ENCODE measurements at regions not wholly inside any gene's neighbourhood (a gene's known extent, or its start where the extent isn't known, plus 50 kb on each side); places are given as distances from the start of the nearest gene placed in this dataset.

DNA sequence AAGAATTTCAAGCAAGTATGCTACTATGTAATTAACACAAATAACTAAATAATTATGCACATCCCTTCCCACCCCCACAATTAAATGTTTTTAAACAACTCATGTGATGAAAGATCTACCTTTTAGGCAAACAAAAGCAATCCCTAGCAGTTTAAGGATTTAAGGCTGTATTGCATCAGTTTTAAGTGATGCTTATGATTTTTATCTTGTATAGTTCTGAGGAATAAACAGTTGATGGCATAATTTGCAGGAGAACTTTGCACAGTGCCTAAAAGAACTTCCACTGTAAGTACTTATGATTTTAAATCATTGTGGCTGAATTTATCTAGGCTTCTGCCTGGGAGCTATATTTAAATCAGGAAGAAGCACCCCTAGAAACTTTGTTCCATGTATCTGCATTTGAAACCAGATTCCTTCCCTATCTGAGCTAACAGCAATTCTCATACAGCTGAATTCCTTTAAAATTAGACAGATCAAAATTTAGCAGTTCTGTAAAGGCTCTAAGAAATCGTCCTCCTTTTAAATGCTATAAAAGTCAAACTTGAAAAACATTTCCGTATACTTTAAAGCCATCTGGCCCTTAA lies 388.6 kb downstream of the BCAT1 start:
- no peak for DNase-seq (ENCODE audit: low read depth, low spot score)

DNA sequence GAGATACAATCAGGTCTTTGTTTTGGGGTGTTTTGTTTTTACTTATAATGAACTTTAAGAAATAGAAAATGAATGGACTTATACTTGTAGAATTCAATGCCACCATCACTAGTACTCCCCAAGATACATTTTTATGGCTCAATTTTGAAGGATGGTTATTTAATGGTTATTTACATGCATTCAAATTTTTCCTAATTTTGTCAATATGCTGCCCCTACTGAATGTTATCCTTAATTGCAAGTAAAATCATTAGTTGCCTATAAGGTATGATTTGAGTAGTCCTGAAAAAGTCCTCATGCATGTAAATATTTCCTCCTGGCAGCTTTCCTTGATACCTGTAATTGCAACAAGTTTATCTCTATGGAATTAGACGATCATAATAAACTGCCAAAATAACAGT lies 391.2 kb downstream of the BCAT1 start:
- no peak for DNase-seq (ENCODE audit: low read depth, low spot score)

DNA sequence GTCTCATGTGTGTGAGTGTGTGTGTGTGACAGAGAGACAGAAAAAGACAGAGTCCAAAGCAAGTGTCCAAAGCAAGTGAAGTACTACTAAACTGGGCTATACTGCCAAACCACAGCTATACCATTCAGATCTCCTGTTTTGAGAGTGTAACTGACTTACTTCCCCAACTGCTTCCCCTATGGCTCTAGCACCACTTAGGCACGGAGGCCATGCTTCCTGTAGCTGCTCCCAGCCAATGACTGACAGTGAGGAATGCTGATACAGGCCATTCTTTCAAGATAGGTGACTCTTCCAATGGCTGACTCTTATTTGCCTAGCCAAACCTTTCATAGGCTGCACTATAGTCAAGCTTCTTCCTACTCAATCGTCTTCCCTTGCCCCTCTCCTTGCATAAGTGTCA lies 393.2 kb downstream of the BCAT1 start:
- DNase-seq (ENCODE audit: low read depth, low spot score), result no peak

DNA sequence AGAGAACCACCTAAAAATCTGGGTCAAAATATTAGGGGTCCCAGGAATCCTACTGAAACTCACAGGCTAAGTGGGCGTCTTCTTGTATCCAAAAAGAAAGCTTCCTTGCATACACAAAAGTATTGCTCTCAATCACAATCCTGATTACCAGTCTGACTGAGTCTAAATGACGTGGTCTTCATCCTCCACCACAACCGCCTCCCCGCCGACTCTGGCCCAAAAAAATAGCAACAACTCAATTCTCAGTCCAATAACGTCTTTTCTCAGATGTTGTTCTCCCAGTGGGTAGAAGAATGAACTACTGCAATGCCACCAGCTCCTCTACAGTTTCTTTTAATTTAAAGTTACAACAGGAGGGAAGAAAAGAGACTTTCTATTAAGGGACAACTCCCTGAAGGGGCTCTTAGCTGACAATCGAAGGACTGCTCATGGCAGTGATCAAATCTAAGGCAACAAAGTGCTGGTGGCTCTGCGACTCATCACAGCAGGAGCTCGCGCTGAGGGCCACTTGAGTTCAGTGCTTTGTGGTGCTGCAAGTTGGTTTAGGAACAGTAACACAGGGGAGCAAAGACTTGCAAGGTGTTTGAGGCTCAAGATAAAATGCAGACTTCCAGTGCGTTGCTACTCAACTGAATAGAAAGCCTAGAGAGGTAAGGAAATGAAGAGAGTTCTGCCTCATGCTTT lies 394.1 kb downstream of the BCAT1 start:
- DNase-seq (ENCODE audit: low read depth, low spot score), result no peak

- DNase-seq (ENCODE audit: low read depth, low spot score), result no peak
Measured at GRCh38 chr12:24553259-24553658, 395.6 kb downstream of the BCAT1 start.

- DNase-seq (ENCODE audit: low read depth, low spot score), result peak; percentile 37
Measured at GRCh38 chr12:24551163-24551786, 397.6 kb downstream of the BCAT1 start.

DNA sequence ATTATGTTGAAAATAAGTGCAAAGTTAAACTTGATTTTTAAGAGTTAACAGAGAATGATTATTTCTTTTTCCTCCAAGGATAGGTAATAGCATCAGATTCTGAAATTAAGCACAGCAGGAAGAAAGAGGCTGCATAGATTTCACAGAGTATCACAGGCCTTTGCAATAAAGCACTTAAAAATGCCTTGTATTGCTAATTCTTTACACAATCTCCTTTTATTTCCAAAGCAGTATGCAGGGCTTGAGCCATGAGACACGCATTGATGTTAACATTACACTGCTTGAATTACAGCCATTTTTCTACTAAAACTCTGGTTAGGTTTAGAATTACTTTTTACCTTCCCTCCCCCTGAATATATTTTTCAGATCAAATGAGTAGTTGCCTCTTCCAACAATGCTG lies 398.3 kb downstream of the BCAT1 start:
- DNase-seq (ENCODE audit: low read depth, low spot score), result no peak

- DNase-seq (ENCODE audit: low read depth, low spot score), result no peak
Measured at GRCh38 chr12:24546661-24547060, 402.2 kb downstream of the BCAT1 start.

DNA sequence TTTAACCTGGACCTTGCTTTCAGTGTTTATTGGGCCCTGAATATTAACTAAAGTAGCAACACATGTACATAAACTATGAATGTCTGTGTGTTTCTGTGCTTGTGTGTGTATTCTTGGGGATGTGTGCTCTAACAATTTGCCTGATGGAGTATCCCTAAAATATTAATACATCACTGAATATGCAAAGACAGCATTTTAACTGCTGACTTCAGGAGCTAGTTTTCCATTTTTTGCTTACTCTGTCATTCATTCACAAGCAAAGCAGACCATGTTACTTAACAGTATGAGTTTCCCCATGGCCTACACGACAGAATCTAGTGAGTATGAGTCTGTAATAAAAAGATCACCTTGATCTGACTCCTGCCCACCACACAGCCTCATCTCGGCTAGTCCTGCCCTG lies 402.8 kb downstream of the BCAT1 start:
- no peak for DNase-seq (ENCODE audit: low read depth, low spot score)

DNA sequence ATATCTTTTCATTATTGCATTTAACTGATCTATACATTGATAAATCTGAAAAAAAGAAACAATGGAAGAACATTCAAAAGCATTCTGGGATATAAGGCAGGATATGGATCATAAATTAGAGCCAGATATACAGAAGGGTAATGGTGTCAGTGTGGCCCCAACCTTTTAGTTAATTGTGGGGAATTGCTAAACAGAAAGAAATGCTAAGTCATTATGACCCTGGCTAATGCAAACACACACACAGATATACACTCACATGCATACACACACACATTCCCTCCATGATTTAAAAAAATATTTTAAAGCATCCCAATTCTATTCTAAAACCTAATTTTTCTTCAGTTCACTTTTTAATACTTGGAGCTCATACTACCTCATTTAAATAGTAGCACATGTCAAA lies 404.5 kb downstream of the BCAT1 start:
- no peak for DNase-seq (ENCODE audit: low read depth, low spot score)

DNA sequence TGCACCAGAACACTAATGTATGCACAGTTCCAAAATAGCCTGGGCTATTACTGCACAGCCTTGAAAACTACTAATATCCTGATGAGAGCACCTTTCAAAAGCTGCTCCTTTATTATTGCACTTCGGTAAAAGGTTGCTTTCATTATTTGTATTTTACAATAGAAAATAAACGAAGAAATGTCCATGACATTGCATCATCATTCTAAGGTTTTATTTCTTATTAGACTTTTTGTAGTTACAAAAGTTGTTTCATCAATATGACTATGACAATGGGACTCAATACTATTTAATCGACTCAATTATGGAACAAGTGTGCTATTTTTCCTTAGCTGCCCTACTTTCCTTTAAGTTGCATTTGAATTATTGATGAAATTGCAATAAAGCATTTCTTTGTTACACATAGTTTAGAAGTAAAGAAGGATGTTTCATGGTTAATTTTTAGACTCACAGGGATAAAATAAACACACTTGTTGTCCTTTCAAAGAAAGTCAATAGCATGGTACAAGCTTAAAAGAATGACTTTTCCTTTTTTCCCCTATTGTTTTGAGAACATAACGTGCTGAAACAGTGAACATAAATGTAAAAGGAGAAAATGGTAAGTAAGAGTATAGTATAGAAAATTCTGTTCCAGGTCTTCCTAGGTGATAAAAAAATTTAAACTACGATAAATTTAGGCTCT lies 407.6 kb downstream of the BCAT1 start:
- DNase-seq (ENCODE audit: low read depth, low spot score), result no peak

- DNase-seq (ENCODE audit: low read depth, low spot score), result no peak
Measured at GRCh38 chr12:24539646-24540045, 409.3 kb downstream of the BCAT1 start.

DNA sequence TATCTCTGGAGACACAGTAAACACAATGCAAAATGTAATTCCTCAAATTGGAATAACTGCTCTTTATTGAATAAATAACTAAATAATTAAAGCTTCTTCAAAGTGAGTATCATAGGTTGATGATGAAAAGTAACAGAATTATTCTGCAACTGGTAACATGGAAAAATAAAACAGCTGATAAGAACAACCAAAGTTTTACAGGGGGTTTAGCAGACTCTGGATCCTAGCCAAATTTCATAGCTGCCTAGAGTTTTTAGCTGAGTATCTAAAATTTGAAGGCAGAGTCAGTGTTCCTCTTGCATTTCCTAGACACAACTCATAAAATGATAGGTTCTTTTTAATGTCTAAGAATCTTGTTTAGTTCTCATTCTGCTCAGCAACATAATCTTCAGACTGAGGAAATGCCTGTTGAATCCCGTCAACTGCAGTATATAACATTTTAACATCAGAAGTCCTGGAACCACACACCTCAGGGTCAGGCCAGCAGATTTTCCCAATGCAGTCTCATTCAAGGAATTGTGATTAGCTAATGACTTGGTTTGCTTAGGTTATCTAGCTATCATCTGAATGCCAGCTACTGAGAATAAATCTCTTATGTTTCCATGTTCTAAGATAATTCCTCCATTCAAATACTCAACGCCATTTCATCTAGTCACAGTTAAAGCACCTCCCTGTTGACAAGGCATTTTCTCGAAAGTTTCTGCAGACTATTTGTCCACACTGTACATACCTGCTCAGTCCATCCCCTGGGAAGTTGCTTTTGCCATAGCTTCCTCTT lies 411.6 kb downstream of the BCAT1 start:
- no peak for DNase-seq (ENCODE audit: low read depth, low spot score)

DNA sequence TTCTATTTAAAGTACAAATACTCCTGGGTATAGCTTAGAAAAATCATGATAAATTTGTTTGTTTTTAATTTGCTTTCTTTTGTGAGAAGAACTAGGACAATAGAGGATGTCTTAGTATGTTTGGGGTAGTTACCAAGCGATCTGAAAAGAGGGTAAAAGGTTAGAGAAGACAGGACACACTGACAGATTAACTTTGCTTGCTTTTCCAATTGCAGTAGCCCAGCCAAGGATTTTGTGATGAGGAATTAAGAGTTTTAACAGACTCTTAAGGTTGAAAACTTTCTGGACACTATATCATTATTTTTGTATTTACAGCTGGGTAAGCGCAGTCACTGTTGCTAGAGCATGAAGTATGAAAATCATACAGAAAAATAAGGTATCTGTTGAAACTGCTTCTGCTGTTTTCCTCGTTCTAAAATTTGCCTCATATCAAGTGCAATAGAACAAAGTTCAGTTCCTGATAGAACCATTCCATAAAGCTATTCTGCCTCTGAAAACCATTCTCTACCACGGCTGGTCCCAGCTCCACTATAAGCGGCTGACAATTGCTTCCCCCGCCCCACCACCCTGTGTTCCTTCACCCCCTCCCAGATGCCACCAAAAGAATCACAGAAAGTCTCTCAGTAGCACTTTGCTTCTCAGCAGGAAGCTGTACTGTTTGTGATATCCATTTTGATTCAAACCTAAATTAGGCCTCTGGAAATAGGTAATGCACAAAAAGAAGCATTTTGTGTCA lies 413.4 kb downstream of the BCAT1 start:
- no peak for DNase-seq (ENCODE audit: low read depth, low spot score)

DNA sequence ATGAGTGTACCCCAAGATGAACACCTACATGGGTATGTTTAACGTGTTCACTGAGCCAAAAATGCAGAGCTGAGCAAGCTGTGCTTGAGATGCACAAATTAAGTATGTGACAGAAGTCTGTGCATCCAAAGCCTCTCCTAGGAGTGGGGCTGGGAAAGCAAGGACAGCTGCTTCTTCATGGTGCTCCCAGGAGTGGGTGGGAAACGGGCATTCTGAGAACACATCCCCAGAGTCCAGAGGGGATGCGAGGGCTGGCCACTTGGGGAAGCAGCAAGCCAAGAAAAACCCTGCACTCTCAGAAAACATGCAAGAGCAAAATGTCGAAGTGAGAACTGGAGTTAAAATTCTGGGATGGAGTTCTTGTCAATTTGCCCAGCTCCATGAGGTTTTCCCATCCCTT lies 414.3 kb downstream of the BCAT1 start:
- DNase-seq (ENCODE audit: low read depth, low spot score), result no peak

GRCh38 chr12:24533716-24534352 lies 415.1 kb downstream of the BCAT1 start:
- DNase-seq (ENCODE audit: low read depth, low spot score), result no peak

DNA sequence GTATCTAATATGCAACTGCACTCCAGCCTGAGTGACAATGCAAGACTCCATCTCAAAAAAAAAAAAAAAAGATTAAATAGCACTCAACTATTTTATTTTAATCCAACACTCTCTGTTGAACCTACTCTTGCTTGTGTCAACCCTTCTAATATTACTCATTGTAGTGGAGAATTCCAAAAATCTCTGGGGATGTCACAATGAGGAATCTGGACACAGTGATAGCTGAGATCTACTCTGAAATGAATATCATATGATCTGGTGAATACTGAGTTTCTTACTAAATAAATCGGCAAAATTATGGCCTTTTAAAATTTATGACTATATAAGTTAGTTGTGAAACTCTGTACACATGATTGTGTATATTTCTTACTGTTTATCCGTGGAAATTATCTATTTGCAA lies 418.2 kb downstream of the BCAT1 start:
- no peak for DNase-seq (ENCODE audit: low read depth, low spot score)

DNA sequence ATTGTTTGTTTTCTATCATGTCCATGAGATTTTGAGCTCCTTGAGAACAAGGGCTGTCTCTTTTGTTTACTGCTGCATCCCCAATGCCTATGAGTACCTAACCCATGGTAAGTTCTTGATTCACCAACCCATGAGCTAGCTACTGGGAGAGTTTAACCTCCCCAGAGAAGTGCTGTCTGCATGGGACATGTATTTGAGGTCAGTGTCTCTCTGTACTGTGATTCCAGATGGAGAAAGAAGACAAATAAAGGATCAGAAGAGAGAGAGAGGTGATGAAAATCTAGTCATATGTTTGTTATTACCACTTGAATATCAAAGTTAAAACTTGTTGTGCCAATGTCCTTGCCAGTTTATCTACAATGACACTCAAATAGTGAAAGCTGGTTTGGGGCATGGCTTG lies 421.8 kb downstream of the BCAT1 start:
- DNase-seq (ENCODE audit: low read depth, low spot score), result no peak

DNA sequence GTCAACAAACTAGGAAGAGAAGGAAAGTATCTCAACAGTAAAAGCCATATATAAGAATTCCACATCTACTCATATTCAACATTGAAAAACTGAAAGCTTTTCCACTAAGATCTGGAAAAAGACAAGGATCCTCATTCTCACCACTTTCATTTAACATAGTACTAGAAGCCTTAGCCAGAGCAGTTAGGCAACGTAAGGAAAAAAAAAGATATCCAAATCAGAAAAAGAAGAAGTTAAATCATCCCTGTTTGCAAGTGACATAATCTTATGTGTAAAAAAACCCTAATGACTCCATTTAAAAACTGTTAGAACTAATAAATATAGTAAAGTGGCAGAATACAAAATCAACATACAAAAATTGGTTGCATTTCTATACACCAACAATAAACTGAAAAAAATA lies 426.2 kb downstream of the BCAT1 start:
- no peak for DNase-seq (ENCODE audit: low read depth, low spot score)

DNA sequence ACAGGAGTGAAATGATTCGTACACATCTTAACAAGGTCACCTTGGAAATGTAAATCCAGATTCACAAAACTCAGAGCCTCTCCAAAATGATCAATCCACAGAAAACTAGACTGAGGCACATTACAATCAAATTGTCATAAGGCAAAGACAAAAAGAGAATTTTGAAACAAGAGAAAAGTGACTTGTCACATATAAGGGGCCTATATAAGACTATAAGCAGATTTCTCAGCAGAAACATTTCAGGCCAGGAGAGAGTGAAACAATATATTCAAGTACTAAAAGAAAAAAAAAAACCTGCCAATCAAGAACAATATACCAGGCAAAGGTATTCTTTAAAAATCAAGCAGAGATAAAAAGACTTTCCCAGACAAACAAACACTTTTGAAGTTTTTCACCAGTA lies 429.1 kb downstream of the BCAT1 start:
- DNase-seq (ENCODE audit: low read depth, low spot score), result no peak

- no peak for DNase-seq (ENCODE audit: low read depth, low spot score)
Measured at GRCh38 chr12:24517000-24517399, 431.9 kb downstream of the BCAT1 start.
